ENCODE measurements at regions not wholly inside any gene's neighbourhood (a gene's known extent, or its start where the extent isn't known, plus 50 kb on each side); places are given as distances from the start of the nearest gene placed in this dataset.

GRCh38 chr20:51108638-51109363 lies 85.9 kb upstream of the KCNG1 start:
- Histone ChIP-seq H3K9ac (no peak overlapping the region), H3K36me3 (replicated peaks in 1 of 2; ENCODE audit: control insufficient read depth in 1 of 2, insufficient read depth in 2 of 2, low read length in 1 of 2) (no peaks in the 10 kb centered on the region), H3K9me3 (no peaks in the 10 kb centered on the region), H3K27me3 (ENCODE audit: insufficient read depth) (peaks cover 24% of the 10 kb centered on the region; the same call in 1 of the 2 replicates), H3F3A (replicated peaks; ENCODE audit: insufficient read depth) (no peaks in the 10 kb centered on the region), H3K4me2 (no peak overlapping the region), H3K4me1 (ENCODE audit: control insufficient read depth in 1 of 2, insufficient read depth in 2 of 2, low read depth in 1 of 2, low read length in 1 of 2) (peaks cover 0 to 2% of the 10 kb centered on the region in 2 experiments; a peak in 1 of 4 replicates), H3K79me2 (ENCODE audit: insufficient read depth) (no peaks in the 10 kb centered on the region), H3K9me2 (no peaks in the 10 kb centered on the region), H3K4me3 (ENCODE audit: low read depth in 2 of 2, low read length in 1 of 2) (no peak overlapping the region), H2AFZ (ENCODE audit: low read depth) (no peak overlapping the region), H3K27ac (ENCODE audit: low read depth in 2 of 2, low read length in 1 of 2) (no peak overlapping the region), H4K20me1 (ENCODE audit: insufficient read depth) (no peaks in the 10 kb centered on the region)
- ChIA-PET POLR2A (no interaction called here), CTCF (interaction anchor here (1.1 kb wide), 1 partner anchor 94 kb away, joined by 3 read pairs; no protein-coding TSS in a partner anchor)
- WGBS (ENCODE audit: low lambda C conversion rate) = 61% methylated on average over 12 of the region's 13 CpGs
- no peak for DNase-seq
- TF ChIP-seq USF2 (IDR thresholded peaks at IDR 0.05; ENCODE audit: borderline replicate concordance, low read depth, low read length) (no peak), IRF3 (IDR thresholded peaks at IDR 0.05; ENCODE audit: low read depth, low read length) (no peak), GABPA (IDR thresholded peaks at IDR 0.05; ENCODE audit: low read depth) (no peak), YY1 (IDR thresholded peaks at IDR 0.05; ENCODE audit: low read depth) (no peak), MEF2A (IDR thresholded peaks at IDR 0.05; ENCODE audit: borderline replicate concordance, low read depth) (no peak), SMC3 (IDR thresholded peaks at IDR 0.05; ENCODE audit: low read depth, low read length) (no peak)

- CTCF ChIA-PET = no interaction called here
Observed at GRCh38 chr20:51106011-51106410, 83.1 kb upstream of the KCNG1 start.

More at GRCh38 chr20:51106011-51106410, 83.1 kb upstream of the KCNG1 start:
- Histone ChIP-seq H2AFZ (ENCODE audit: low read depth) (no peak overlapping the region), H3K9ac (no peak overlapping the region), H3K9me3 (no peaks in the 10 kb centered on the region), H3K27ac (ENCODE audit: low read depth in 2 of 2, low read length in 1 of 2) (no peak overlapping the region), H3K4me1 (ENCODE audit: control insufficient read depth in 1 of 2, insufficient read depth in 2 of 2, low read depth in 1 of 2, low read length in 1 of 2) (no peaks in the 10 kb centered on the region; a peak in 1 of 4 replicates), H3K27me3 (ENCODE audit: insufficient read depth) (peaks cover 16% of the 10 kb centered on the region; the same call in 1 of the 2 replicates), H3K79me2 (ENCODE audit: insufficient read depth) (no peaks in the 10 kb centered on the region), H3K9me2 (no peaks in the 10 kb centered on the region), H3F3A (replicated peaks; ENCODE audit: insufficient read depth) (no peaks in the 10 kb centered on the region), H3K4me3 (ENCODE audit: low read depth in 2 of 2, low read length in 1 of 2) (no peak overlapping the region), H3K36me3 (replicated peaks in 1 of 2; ENCODE audit: control insufficient read depth in 1 of 2, insufficient read depth in 2 of 2, low read length in 1 of 2) (no peaks in the 10 kb centered on the region), H3K4me2 (no peak overlapping the region), H4K20me1 (ENCODE audit: insufficient read depth) (no peaks in the 10 kb centered on the region)
- POLR2A ChIA-PET = interaction anchor here (1.1 kb wide), 1 partner anchor 23 kb away, joined by 3 read pairs; no protein-coding TSS in a partner anchor
- no peak for DNase-seq
- TF ChIP-seq MXI1 (IDR thresholded peaks at IDR 0.05; ENCODE audit: low read depth, low read length) (no peak), EZH2phosphoT487 (IDR thresholded peaks at IDR 0.05; ENCODE audit: borderline replicate concordance, low read depth) (no peak)
- 80% methylated on average over 3 of the region's 3 CpGs for WGBS (ENCODE audit: low lambda C conversion rate)

Measured in SK-N-SH (cell line).